VCaP (cell line): ENCODE measurements at regions not wholly inside any gene's neighbourhood (a gene's known extent, or its start where the extent isn't known, plus 50 kb on each side); places are given as distances from the start of the nearest gene placed in this dataset.

Source experiments
- H3K27ac ChIP-seq: fragments of 450-650 bp; 2 replicates; pipeline ENCODE4 v1.5.1; 2017
- TF ChIP-seq, protein P1 (sequence below): fragments of 450-650 bp; conservative IDR thresholded peaks from 2 replicates; pipeline ENCODE4 v1.5.1; 2017; ENCODE audit warnings: mild to moderate bottlenecking, moderate library complexity

DNA sequence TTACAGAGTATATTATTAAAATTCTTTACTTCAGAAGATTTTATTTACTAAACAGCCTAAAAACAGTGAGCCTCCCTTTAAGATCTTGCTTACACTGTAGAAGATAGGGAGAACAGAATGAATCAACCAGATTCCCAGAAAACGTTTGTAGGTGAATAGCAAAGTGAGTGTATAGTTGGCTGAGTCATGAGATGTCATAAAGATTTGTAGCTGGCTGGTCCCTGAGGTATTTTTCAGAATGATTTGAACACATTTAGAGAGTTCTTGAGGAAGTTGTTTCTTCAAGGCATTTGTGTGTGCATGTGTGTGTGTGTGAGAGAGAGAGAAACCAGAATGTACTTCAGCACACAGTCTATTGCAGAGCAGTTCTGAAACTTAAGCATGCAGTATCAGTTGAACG, 159.4 kb upstream of the PRR16 start:
- H3K27ac ChIP-seq = no peak overlapping the region
- TF ChIP-seq, protein P1, sequence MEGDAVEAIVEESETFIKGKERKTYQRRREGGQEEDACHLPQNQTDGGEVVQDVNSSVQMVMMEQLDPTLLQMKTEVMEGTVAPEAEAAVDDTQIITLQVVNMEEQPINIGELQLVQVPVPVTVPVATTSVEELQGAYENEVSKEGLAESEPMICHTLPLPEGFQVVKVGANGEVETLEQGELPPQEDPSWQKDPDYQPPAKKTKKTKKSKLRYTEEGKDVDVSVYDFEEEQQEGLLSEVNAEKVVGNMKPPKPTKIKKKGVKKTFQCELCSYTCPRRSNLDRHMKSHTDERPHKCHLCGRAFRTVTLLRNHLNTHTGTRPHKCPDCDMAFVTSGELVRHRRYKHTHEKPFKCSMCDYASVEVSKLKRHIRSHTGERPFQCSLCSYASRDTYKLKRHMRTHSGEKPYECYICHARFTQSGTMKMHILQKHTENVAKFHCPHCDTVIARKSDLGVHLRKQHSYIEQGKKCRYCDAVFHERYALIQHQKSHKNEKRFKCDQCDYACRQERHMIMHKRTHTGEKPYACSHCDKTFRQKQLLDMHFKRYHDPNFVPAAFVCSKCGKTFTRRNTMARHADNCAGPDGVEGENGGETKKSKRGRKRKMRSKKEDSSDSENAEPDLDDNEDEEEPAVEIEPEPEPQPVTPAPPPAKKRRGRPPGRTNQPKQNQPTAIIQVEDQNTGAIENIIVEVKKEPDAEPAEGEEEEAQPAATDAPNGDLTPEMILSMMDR = no peak

DNA sequence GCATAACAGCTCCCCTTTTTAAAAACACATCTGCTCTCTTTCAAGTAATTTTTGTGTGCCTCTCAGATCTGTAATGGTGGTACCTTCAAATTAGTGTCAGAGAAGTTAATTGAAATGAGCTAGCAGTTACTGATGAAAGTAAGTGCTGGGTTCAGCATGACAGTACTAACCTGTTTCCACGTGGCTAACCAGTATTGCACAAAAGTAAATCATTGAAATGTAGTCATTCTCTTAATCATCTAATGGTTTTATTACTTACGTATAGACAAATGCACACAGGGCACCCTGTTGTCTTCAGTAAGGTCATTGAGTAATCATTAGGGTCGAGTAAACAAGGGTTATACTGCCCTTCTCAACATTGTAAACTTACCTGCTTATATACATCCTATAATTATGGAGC, 157.8 kb upstream of the PRR16 start:
- TF ChIP-seq, protein P1 = no peak
- no peak overlapping the region for H3K27ac ChIP-seq

DNA sequence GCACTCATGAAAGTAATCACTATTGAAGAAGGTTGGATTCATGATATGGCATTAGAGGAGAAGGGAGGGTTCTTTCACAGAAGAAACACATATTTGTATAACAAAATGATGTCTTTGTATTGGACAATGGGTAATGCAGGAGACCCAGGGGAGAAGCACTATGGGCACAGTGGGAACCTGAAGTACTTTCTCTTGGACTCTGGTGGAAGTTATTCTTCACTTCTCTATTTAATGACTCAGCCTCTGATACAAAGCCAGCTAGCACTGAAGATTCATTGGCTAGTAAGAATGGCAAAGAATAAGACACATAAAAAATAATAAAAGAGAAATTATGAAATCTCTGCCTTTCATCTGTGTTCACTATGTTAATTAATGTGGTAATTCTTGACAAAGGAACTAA, 149.9 kb upstream of the PRR16 start:
- H3K27ac ChIP-seq = no peak overlapping the region
- TF ChIP-seq, protein P1 = no peak

DNA sequence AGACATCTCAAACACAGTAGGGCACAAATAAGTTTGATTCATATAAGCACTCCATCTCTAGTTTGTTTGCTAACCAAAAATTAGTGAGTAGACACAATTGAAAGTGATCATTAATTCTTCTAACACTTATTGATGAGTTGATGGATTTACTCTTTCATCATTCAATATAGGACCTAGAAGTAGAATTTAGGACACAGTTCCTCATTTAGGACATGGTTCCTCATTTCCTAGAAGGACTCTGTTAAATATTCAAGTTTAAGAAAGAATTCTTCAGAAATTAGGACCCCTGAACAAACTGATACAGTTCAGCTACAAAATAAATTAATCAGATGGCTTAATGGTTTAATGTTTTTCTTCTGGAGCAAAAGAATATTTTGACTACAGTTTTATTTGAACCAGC, 143.5 kb upstream of the PRR16 start:
- no peak overlapping the region for H3K27ac ChIP-seq
- TF ChIP-seq, protein P1 = no peak

DNA sequence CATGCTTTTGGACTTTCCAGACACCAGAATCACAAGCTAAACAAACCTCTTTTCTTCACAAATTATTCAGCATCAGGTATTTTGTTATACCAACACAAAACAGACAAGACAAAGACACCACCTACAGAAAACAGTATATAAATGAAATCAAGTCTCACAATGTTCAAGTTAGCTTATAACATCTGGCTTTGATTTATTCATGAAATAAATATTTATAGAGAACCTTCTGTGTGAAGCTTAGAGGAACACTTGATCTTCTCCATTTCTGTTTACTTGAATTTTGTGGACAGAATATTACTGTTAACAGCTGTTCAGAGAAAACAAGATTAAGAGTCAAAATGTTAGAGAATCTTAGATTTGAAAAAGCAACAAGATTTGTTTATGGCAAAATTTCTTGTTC, 137.4 kb upstream of the PRR16 start:
- no peak overlapping the region for H3K27ac ChIP-seq
- TF ChIP-seq, protein P1 = no peak

DNA sequence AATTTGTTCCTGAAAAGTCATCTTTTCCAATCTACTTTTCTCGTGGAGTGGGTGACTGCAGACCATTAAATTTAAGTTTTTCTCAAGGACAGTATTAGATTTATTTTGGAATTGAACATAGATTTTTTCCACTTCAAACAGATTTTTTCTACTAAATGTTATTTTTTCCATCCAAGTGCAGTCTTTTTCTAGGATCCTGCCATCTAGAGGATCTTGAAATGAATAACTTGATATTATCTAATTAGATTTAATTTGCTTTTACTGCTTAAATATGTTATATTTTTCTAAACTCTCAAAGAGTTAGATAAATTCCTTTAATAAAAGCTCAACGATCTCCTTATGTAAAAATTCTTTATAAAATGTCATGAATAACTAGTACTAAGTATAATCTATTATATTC, 136.9 kb upstream of the PRR16 start:
- H3K27ac ChIP-seq = no peak overlapping the region
- TF ChIP-seq, protein P1 = peak; percentile 53

DNA sequence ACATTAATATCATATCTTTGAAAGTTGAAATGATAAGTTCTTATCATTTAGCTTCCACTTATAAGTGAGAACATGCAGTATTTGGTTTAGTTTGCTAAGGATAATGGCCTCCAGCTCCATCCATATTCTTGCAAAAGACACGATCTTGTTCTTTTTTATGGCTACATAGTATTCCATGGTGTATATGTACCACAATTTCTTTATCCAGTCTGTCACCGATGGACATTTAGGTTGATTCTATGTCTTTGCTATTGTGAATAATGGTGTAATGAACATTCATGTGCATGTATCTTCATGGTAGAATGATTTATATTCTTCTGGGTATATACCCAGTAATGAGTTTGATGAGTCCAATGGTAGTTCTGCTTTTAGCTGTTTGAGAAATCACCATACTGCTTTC, 135.0 kb upstream of the PRR16 start:
- TF ChIP-seq, protein P1 = no peak
- no peak overlapping the region for H3K27ac ChIP-seq

DNA sequence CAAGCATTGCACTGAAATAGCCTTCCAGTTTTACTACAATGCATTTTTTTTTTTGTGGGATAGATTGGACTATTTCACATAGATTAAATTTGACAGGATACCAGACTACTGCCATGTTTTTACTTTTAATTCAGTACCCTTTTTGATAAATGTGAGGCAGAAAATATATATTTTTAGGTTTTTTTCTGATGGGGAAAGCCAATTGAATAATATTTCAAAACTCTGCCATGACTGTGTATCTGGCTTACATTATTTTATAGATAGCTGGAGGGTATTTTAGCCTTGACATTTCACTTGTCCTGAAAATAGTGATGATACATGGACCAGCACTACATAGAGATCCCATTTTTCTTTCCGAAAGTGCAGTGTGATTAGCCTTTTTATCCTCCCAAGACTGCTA, 133.5 kb upstream of the PRR16 start:
- TF ChIP-seq, protein P1 = no peak
- no peak overlapping the region for H3K27ac ChIP-seq
